ENCODE measurements at regions not wholly inside any gene's neighbourhood (a gene's known extent, or its start where the extent isn't known, plus 50 kb on each side); places are given as distances from the start of the nearest gene placed in this dataset.

DNA sequence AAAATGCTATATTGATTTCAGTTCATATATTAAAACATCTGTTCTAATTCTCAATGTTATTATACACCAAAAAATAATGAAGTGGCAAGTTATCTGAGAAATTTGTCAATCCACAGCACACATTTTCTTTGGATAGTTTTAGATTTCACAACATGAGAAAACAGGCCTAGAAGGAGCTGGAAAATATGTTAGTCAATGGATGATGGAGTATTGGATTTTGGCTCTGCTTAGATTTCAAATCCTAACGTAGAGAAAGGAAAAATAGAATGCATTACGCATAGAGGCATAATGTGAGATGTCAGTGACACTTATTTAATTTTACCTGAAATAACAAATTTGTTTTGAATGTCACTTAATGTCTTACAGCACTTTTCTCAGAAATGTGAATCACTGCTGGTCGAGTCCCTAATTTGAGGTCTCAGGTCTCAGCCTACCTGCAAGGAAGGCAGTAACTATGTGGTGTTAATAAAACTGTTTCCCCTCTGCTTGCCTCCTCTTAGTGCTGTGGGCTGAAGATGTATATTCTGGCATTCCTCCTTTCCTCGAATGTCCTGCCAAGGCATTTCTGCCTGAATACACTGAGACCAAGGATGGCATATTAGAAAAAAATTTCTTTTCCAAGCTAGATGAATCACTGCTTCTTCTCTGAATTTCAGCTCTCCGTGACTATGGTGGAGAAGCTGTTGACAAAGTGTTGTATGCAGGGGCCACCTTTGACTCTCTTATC is 232.4 kb downstream of the POSTN start:
- TF ChIP-seq EZH2 (IDR thresholded peaks at IDR 0.05; ENCODE audit: insufficient read depth, poor library complexity, severe bottlenecking) (no peak), EZH2phosphoT487 (IDR thresholded peaks at IDR 0.05; ENCODE audit: insufficient read depth, low read depth) (no peak)
